ENCODE measurements at regions not wholly inside any gene's neighbourhood (a gene's known extent, or its start where the extent isn't known, plus 50 kb on each side); places are given as distances from the start of the nearest gene placed in this dataset.

- DNase-seq = no peak
- Histone ChIP-seq H3K27ac (no peak overlapping the region), H3K4me3 (no peak overlapping the region), H3K9me3 (no peaks in the 10 kb centered on the region), H3K4me1 (no peaks in the 10 kb centered on the region), H3K27me3 (peaks cover 0 to 91% (median 0%) of the 10 kb centered on the region in 4 donors), H3K36me3 (no peaks in the 10 kb centered on the region)
- TF ChIP-seq CTCF (IDR thresholded peaks at IDR 0.05) = no peak
- TF ChIP-seq POLR2A (IDR thresholded peaks at IDR 0.05) = no peak
- WGBS, 2 donors = 0 to 30% methylated on average over 1 of the region's 1 CpG
- intact Hi-C loops (cut with DNase I) = no loop called here
Observed at GRCh38 chr20:37624963-37625362, 68.9 kb upstream of the CTNNBL1 start.

- Histone ChIP-seq H3K4me1 (no peaks in the 10 kb centered on the region), H3K36me3 (no peaks in the 10 kb centered on the region), H3K27me3 (peaks cover 0 to 87% (median 0%) of the 10 kb centered on the region in 4 donors), H3K27ac (no peak overlapping the region), H3K4me3 (no peak overlapping the region), H3K9me3 (no peaks in the 10 kb centered on the region)
- intact Hi-C loops (cut with DNase I) = no loop called here
- WGBS, 2 donors = 19 to 20% methylated on average over 2 to 5 of the region's 5 CpGs
- DNase-seq = no peak
- TF ChIP-seq CTCF (IDR thresholded peaks at IDR 0.05) = no peak
- no peak for TF ChIP-seq POLR2A (IDR thresholded peaks at IDR 0.05)
Observed at GRCh38 chr20:37622728-37623127, 71.1 kb upstream of the CTNNBL1 start.

GRCh38 chr20:37619496-37619895 lies 74.3 kb upstream of the CTNNBL1 start:
- H3K4me1 ChIP-seq = no peaks in the 10 kb centered on the region
- peaks cover 0 to 60% (median 0%) of the 10 kb centered on the region in 4 donors for H3K27me3 ChIP-seq
- 58 to 59% methylated on average over 1 to 2 of the region's 2 CpGs for WGBS, 2 donors
- intact Hi-C loops (cut with DNase I) = no loop called here
- DNase-seq = no peak
- no peaks in the 10 kb centered on the region for H3K9me3 ChIP-seq
- TF ChIP-seq CTCF (IDR thresholded peaks at IDR 0.05) (no peak), POLR2A (IDR thresholded peaks at IDR 0.05) (no peak)
- H3K36me3 ChIP-seq = no peaks in the 10 kb centered on the region
- no peak overlapping the region for H3K4me3 ChIP-seq
- no peak overlapping the region for H3K27ac ChIP-seq

- Histone ChIP-seq H3K4me1 (no peaks in the 10 kb centered on the region), H3K9me3 (no peaks in the 10 kb centered on the region), H3K4me3 (no peak overlapping the region), H3K27me3 (peaks cover 0 to 32% (median 0%) of the 10 kb centered on the region in 4 donors), H3K27ac (no peak overlapping the region), H3K36me3 (no peaks in the 10 kb centered on the region)
- intact Hi-C loops (cut with DNase I) = no loop called here
- no peak for TF ChIP-seq CTCF (IDR thresholded peaks at IDR 0.05)
- no peak for TF ChIP-seq POLR2A (IDR thresholded peaks at IDR 0.05)
- WGBS, 2 donors = 7 to 38% methylated on average over 2 of the region's 2 CpGs
- DNase-seq = no peak
Observed at GRCh38 chr20:37616110-37616425, 77.8 kb upstream of the CTNNBL1 start.

- WGBS, 2 donors = 16 to 24% methylated on average over 4 of the region's 5 CpGs
Observed at GRCh38 chr20:37615340-37616109, 78.3 kb upstream of the CTNNBL1 start.

More at GRCh38 chr20:37615340-37616109, 78.3 kb upstream of the CTNNBL1 start:
- no peaks in the 10 kb centered on the region for H3K9me3 ChIP-seq
- H3K4me3 ChIP-seq = no peak overlapping the region
- H3K27me3 ChIP-seq = peaks cover 0 to 27% (median 0%) of the 10 kb centered on the region in 4 donors
- intact Hi-C loops (cut with DNase I) = no loop called here
- TF ChIP-seq POLR2A (IDR thresholded peaks at IDR 0.05) (no peak), CTCF (IDR thresholded peaks at IDR 0.05) (peak in 4 of 6 experiments; percentile 49 to 79 (median 64))
- no peaks in the 10 kb centered on the region for H3K4me1 ChIP-seq
- DNase-seq = no peak
- H3K36me3 ChIP-seq = no peaks in the 10 kb centered on the region
- no peak overlapping the region for H3K27ac ChIP-seq

Measured in esophagus squamous epithelium (tissue), 5 donors.